NCI-H1436 (cell line): ENCODE measurements at regions not wholly inside any gene's neighbourhood (a gene's known extent, or its start where the extent isn't known, plus 50 kb on each side); places are given as distances from the start of the nearest gene placed in this dataset.

Experiments used
- DNase-seq: peaks from one replicate; lab custom pipeline; 2025; lab: John Stamatoyannopoulos, UW

- DNase-seq, result no peak
These were observed 541.4 kb downstream of the BRD1 start for GRCh38 chr22:49286181-49286760.

GRCh38 chr22:49284931-49285330 is 542.7 kb downstream of the BRD1 start:
- no peak for DNase-seq

GRCh38 chr22:49284056-49284784 is 543.5 kb downstream of the BRD1 start:
- DNase-seq, result no peak

- DNase-seq, result no peak
These were observed 545.1 kb downstream of the BRD1 start for GRCh38 chr22:49282596-49282995.

- DNase-seq, result no peak
These were observed 546.0 kb downstream of the BRD1 start for GRCh38 chr22:49281467-49282340.

GRCh38 chr22:49278340-49278739 is 549.3 kb downstream of the BRD1 start:
- no peak for DNase-seq

GRCh38 chr22:49276567-49276966 is 551.1 kb downstream of the BRD1 start:
- DNase-seq, result no peak

- no peak for DNase-seq
These were observed 552.8 kb downstream of the BRD1 start for GRCh38 chr22:49274754-49275380.

- no peak for DNase-seq
These were observed 555.0 kb downstream of the BRD1 start for GRCh38 chr22:49272546-49273125.

GRCh38 chr22:49271831-49272230 is 555.8 kb downstream of the BRD1 start:
- no peak for DNase-seq

GRCh38 chr22:49271369-49271727 is 556.3 kb downstream of the BRD1 start:
- no peak for DNase-seq

- no peak for DNase-seq
These were observed 556.9 kb downstream of the BRD1 start for GRCh38 chr22:49270595-49271368.

GRCh38 chr22:49269928-49270327 is 557.7 kb downstream of the BRD1 start:
- no peak for DNase-seq

- DNase-seq, result no peak
These were observed 558.3 kb downstream of the BRD1 start for GRCh38 chr22:49269371-49269770.

- DNase-seq, result no peak
These were observed 558.7 kb downstream of the BRD1 start for GRCh38 chr22:49268924-49269323.

GRCh38 chr22:49267996-49268395 is 559.7 kb downstream of the BRD1 start:
- DNase-seq, result no peak

- DNase-seq, result peak; percentile 20
These were observed 560.8 kb downstream of the BRD1 start for GRCh38 chr22:49266561-49267519.

GRCh38 chr22:49264696-49265095 is 563.0 kb downstream of the BRD1 start:
- no peak for DNase-seq

- no peak for DNase-seq
These were observed 564.6 kb downstream of the BRD1 start for GRCh38 chr22:49263101-49263500.

- no peak for DNase-seq
These were observed 565.5 kb downstream of the BRD1 start for GRCh38 chr22:49262167-49262566.
